ENCODE measurements at regions not wholly inside any gene's neighbourhood (a gene's known extent, or its start where the extent isn't known, plus 50 kb on each side); places are given as distances from the start of the nearest gene placed in this dataset.

- no peak for TF ChIP-seq CTCF (IDR thresholded peaks at IDR 0.05; ENCODE audit: unreplicated experiment)
- Mint-ChIP-seq H3K4me3 (no peak overlapping the region), H3K27ac (no peak overlapping the region), H3K27me3 (ENCODE audit: low read depth) (no peaks in the 10 kb centered on the region), H3K9me3 (no peaks in the 10 kb centered on the region), H3K4me1 (peaks cover 4% of the 10 kb centered on the region), H3K36me3 (no peaks in the 10 kb centered on the region)
- DNase-seq (ENCODE audit: low spot score in 2 of 2, unreplicated experiment in 2 of 2), result no peak
Observed at GRCh38 chr12:88662961-88663360, 82.7 kb upstream of the KITLG start.

GRCh38 chr12:88662093-88662492, 81.8 kb upstream of the KITLG start:
- DNase-seq (ENCODE audit: low spot score in 2 of 2, unreplicated experiment in 2 of 2), result no peak
- Mint-ChIP-seq H3K27me3 (ENCODE audit: low read depth) (no peaks in the 10 kb centered on the region), H3K36me3 (no peaks in the 10 kb centered on the region), H3K9me3 (no peaks in the 10 kb centered on the region), H3K27ac (no peak overlapping the region), H3K4me3 (no peak overlapping the region), H3K4me1 (peaks cover 4% of the 10 kb centered on the region)
- no peak for TF ChIP-seq CTCF (IDR thresholded peaks at IDR 0.05; ENCODE audit: unreplicated experiment)

DNA sequence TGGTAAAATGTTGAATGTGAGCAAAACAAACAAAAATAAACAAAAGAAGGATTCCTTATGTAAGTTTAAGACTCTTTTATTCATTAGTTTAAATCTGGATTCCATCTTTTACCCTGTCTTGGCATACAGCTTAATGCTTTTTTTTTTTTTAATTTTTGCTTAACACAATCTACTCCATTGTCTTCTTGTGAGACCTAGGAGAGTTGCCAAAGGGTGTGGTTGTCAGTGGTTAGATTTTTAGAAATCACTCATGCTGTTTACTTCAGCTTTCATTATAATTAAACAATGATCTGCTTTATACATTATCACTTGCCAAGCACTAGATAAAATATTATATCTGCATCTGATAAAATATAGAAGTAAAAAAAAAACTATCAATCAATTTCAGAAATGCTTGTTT, 77.7 kb upstream of the KITLG start:
- Mint-ChIP-seq H3K27ac (no peak overlapping the region), H3K4me3 (no peak overlapping the region), H3K4me1 (peaks cover 2% of the 10 kb centered on the region), H3K9me3 (peaks cover 13% of the 10 kb centered on the region), H3K27me3 (ENCODE audit: low read depth) (no peaks in the 10 kb centered on the region), H3K36me3 (no peaks in the 10 kb centered on the region)
- TF ChIP-seq CTCF (IDR thresholded peaks at IDR 0.05; ENCODE audit: unreplicated experiment), result no peak
- DNase-seq (ENCODE audit: low spot score in 2 of 2, unreplicated experiment in 2 of 2), result no peak

DNA sequence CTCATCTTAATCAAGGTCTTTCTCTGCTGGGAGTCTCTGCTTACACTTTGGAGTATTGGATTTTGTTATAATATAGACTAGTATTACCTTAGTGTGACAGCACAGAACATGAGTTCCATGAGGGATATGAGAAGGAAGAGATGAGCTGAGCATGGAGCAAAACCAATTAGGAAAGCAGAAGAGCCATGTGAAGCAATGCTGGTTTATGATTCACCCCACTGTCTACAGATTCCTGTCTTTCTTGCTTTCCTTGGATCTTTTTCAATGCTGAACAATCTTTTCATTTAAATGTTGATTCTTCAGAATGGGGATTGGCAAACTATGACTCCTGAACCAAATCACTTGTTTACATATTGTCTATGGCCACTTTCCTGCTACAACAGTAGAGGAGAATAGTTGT, 70.4 kb upstream of the KITLG start:
- Mint-ChIP-seq H3K27ac (no peak overlapping the region), H3K9me3 (peaks cover 13% of the 10 kb centered on the region), H3K27me3 (ENCODE audit: low read depth) (no peaks in the 10 kb centered on the region), H3K36me3 (no peaks in the 10 kb centered on the region), H3K4me3 (no peak overlapping the region), H3K4me1 (peaks cover 1% of the 10 kb centered on the region)
- TF ChIP-seq CTCF (IDR thresholded peaks at IDR 0.05; ENCODE audit: unreplicated experiment), result no peak
- no peak for DNase-seq (ENCODE audit: low spot score in 2 of 2, unreplicated experiment in 2 of 2)

DNA sequence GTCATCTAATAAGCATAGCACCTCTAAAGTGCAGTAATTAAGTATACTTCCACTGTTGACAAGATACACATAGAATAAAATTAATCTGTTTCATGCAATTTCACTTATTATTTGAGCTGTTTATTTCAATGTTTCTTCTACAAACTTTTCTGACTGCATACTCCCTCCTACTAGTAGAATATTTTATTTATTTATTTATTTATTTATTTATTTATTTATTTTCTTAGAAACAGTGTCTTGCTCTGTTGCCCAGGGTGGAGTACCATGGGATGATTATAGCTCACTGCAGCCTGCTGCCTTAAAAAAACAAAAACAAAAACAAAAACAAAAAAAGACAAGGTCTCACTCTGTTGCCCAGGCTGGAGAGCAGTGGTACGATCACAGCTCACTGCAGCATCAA, 68.4 kb upstream of the KITLG start:
- H3K4me1 Mint-ChIP-seq, result peaks cover 1% of the 10 kb centered on the region
- DNase-seq (ENCODE audit: low spot score in 2 of 2, unreplicated experiment in 2 of 2), result no peak
- H3K27ac Mint-ChIP-seq, result no peak overlapping the region
- no peaks in the 10 kb centered on the region for H3K36me3 Mint-ChIP-seq
- TF ChIP-seq CTCF (IDR thresholded peaks at IDR 0.05; ENCODE audit: unreplicated experiment), result no peak
- peaks cover 6% of the 10 kb centered on the region for H3K9me3 Mint-ChIP-seq
- no peaks in the 10 kb centered on the region for H3K27me3 Mint-ChIP-seq (ENCODE audit: low read depth)
- no peak overlapping the region for H3K4me3 Mint-ChIP-seq

- TF ChIP-seq CTCF (IDR thresholded peaks at IDR 0.05; ENCODE audit: unreplicated experiment), result no peak
- H3K27ac Mint-ChIP-seq, result no peak overlapping the region
- no peaks in the 10 kb centered on the region for H3K27me3 Mint-ChIP-seq (ENCODE audit: low read depth)
- no peak overlapping the region for H3K4me3 Mint-ChIP-seq
- no peak for DNase-seq (ENCODE audit: low spot score in 2 of 2, unreplicated experiment in 2 of 2)
- no peaks in the 10 kb centered on the region for H3K36me3 Mint-ChIP-seq
- H3K9me3 Mint-ChIP-seq, result peaks cover 5% of the 10 kb centered on the region
- no peaks in the 10 kb centered on the region for H3K4me1 Mint-ChIP-seq
Observed at GRCh38 chr12:88646824-88647223, 66.6 kb upstream of the KITLG start.
